Kidney tubule cell (primary cell): ENCODE measurements at regions not wholly inside any gene's neighbourhood (a gene's known extent, or its start where the extent isn't known, plus 50 kb on each side); places are given as distances from the start of the nearest gene placed in this dataset.

Source experiments
- DNase-seq: peaks from one replicate; pipeline ENCODE4 v3.0.0-alpha.2; 2018; ENCODE audit warnings: low spot score

GRCh38 chr5:2151301-2151888, 268.7 kb upstream of the IRX4 start:
- DNase-seq = peak; percentile 15

GRCh38 chr5:2149195-2149539, 266.4 kb upstream of the IRX4 start:
- DNase-seq = peak; percentile 60

- DNase-seq = no peak
Observed at GRCh38 chr5:2148312-2149194, 265.8 kb upstream of the IRX4 start.

- DNase-seq = no peak
Observed at GRCh38 chr5:2147504-2148311, 265.0 kb upstream of the IRX4 start.

GRCh38 chr5:2143646-2144353, 261.1 kb upstream of the IRX4 start:
- no peak for DNase-seq

GRCh38 chr5:2143088-2143487, 260.4 kb upstream of the IRX4 start:
- DNase-seq = no peak

GRCh38 chr5:2142456-2142954, 259.8 kb upstream of the IRX4 start:
- no peak for DNase-seq

- DNase-seq = no peak
Observed at GRCh38 chr5:2141254-2142000, 258.7 kb upstream of the IRX4 start.

GRCh38 chr5:2140501-2141175, 257.9 kb upstream of the IRX4 start:
- no peak for DNase-seq

GRCh38 chr5:2139478-2139877, 256.8 kb upstream of the IRX4 start:
- no peak for DNase-seq

- DNase-seq = no peak
Observed at GRCh38 chr5:2138896-2139295, 256.2 kb upstream of the IRX4 start.

GRCh38 chr5:2137444-2138050, 254.8 kb upstream of the IRX4 start:
- DNase-seq = no peak

- DNase-seq = no peak
Observed at GRCh38 chr5:2136728-2137333, 254.1 kb upstream of the IRX4 start.

- no peak for DNase-seq
Observed at GRCh38 chr5:2135833-2136232, 253.1 kb upstream of the IRX4 start.

GRCh38 chr5:2135354-2135753, 252.6 kb upstream of the IRX4 start:
- DNase-seq = no peak

- DNase-seq = peak; percentile 33
Observed at GRCh38 chr5:2134543-2135292, 252.0 kb upstream of the IRX4 start.

GRCh38 chr5:2133936-2134335, 251.2 kb upstream of the IRX4 start:
- DNase-seq = no peak

- no peak for DNase-seq
Observed at GRCh38 chr5:2133080-2133479, 250.4 kb upstream of the IRX4 start.

- DNase-seq = no peak
Observed at GRCh38 chr5:2132497-2132847, 249.7 kb upstream of the IRX4 start.
